HUDEP-2 (cell line): ENCODE measurements at regions not wholly inside any gene's neighbourhood (a gene's known extent, or its start where the extent isn't known, plus 50 kb on each side); places are given as distances from the start of the nearest gene placed in this dataset.

ENCODE experiments used
- DNase-seq, 76 experiments: peaks; one replicate each; lab custom pipeline; 2025; ENCODE audit not compliant: unreplicated experiment in 76 of 76; lab: John Stamatoyannopoulos, UW

GRCh38 chr15:93835344-93835743, 396.0 kb upstream of the MCTP2 start:
- DNase-seq: no peak

GRCh38 chr15:93831641-93832040, 399.7 kb upstream of the MCTP2 start:
- no peak for DNase-seq

- DNase-seq: no peak
Measured at GRCh38 chr15:93830221-93831080, 400.9 kb upstream of the MCTP2 start.

- DNase-seq: peak in 36 of 76 experiments; percentile 3 to 71 (median 22)
Measured at GRCh38 chr15:93829115-93829870, 402.1 kb upstream of the MCTP2 start.

GRCh38 chr15:93826790-93827189, 404.6 kb upstream of the MCTP2 start:
- no peak for DNase-seq

GRCh38 chr15:93826293-93826692, 405.1 kb upstream of the MCTP2 start:
- no peak for DNase-seq

- DNase-seq: no peak
Measured at GRCh38 chr15:93825682-93826081, 405.7 kb upstream of the MCTP2 start.

GRCh38 chr15:93823971-93824913, 407.1 kb upstream of the MCTP2 start:
- no peak for DNase-seq

- no peak for DNase-seq
Measured at GRCh38 chr15:93820566-93820965, 410.8 kb upstream of the MCTP2 start.

- DNase-seq: no peak
Measured at GRCh38 chr15:93819826-93820225, 411.5 kb upstream of the MCTP2 start.

GRCh38 chr15:93816815-93817214, 414.5 kb upstream of the MCTP2 start:
- DNase-seq: no peak

GRCh38 chr15:93811305-93811704, 420.1 kb upstream of the MCTP2 start:
- no peak for DNase-seq

- DNase-seq: no peak
Measured at GRCh38 chr15:93809516-93809915, 421.8 kb upstream of the MCTP2 start.

GRCh38 chr15:93803421-93804152, 427.8 kb upstream of the MCTP2 start:
- DNase-seq: no peak

GRCh38 chr15:93801206-93801605, 430.2 kb upstream of the MCTP2 start:
- DNase-seq: no peak

- no peak for DNase-seq
Measured at GRCh38 chr15:93800805-93801204, 430.6 kb upstream of the MCTP2 start.

- DNase-seq: no peak
Measured at GRCh38 chr15:93789441-93789840, 441.9 kb upstream of the MCTP2 start.

- DNase-seq: no peak
Measured at GRCh38 chr15:93780073-93780472, 451.3 kb upstream of the MCTP2 start.

GRCh38 chr15:93779341-93779740, 452.0 kb upstream of the MCTP2 start:
- no peak for DNase-seq
